WERI-Rb-1 (cell line): ENCODE measurements at regions not wholly inside any gene's neighbourhood (a gene's known extent, or its start where the extent isn't known, plus 50 kb on each side); places are given as distances from the start of the nearest gene placed in this dataset.

ENCODE experiments used
- DNase-seq: peaks from one replicate; pipeline ENCODE4 v3.0.0-alpha.2; 2020
- H3K27ac ChIP-seq: fragments of 250-450 bp; sonication (Bioruptor Pico); 2 replicates; pipeline ENCODE4 v1.5.1; 2020; ENCODE audit warnings: mild to moderate bottlenecking, moderate library complexity
- H3K27me3 ChIP-seq: fragments of 250-450 bp; sonication (Bioruptor Pico); 2 replicates; pipeline ENCODE4 v1.5.1; 2021; ENCODE audit warnings: mild to moderate bottlenecking, low read depth, moderate library complexity; ENCODE audit not compliant: insufficient read depth, severe bottlenecking
- H3K36me3 ChIP-seq: fragments of 250-450 bp; sonication (Bioruptor Pico); 2 replicates; pipeline ENCODE4 v1.5.1; 2020; ENCODE audit warnings: mild to moderate bottlenecking, moderate library complexity
- H3K4me3 ChIP-seq: 2 replicates; pipeline ENCODE4 v1.5.1; 2011; ENCODE audit warnings: low read depth, mild to moderate bottlenecking, control low read depth, low read length
- H3K9me3 ChIP-seq: fragments of 250-450 bp; sonication (Bioruptor Pico); 2 replicates; pipeline ENCODE4 v1.5.1; 2021; ENCODE audit warnings: mild to moderate bottlenecking, moderate library complexity; ENCODE audit not compliant: severe bottlenecking
- CTCF ChIP-seq: IDR thresholded peaks from 2 replicates; pipeline ENCODE4 v1.5.1; 2011; ENCODE audit warnings: low read depth, mild to moderate bottlenecking, control low read depth, inconsistent platforms, low read length

GRCh38 chr13:91058919-91059318, 288.6 kb upstream of the MIR17HG start:
- H3K4me3 ChIP-seq, result no peak overlapping the region
- TF ChIP-seq CTCF, result no peak
- H3K36me3 ChIP-seq, result no peaks in the 10 kb centered on the region
- no peak for DNase-seq
- no peak overlapping the region for H3K27ac ChIP-seq
- no peaks in the 10 kb centered on the region for H3K27me3 ChIP-seq
- peaks cover 5% of the 10 kb centered on the region for H3K9me3 ChIP-seq

GRCh38 chr13:91066745-91067144, 280.7 kb upstream of the MIR17HG start:
- no peak for DNase-seq
- Histone ChIP-seq H3K4me3 (no peak overlapping the region), H3K27ac (no peak overlapping the region), H3K36me3 (no peaks in the 10 kb centered on the region), H3K27me3 (peaks cover 8% of the 10 kb centered on the region), H3K9me3 (peaks cover 3% of the 10 kb centered on the region)
- no peak for TF ChIP-seq CTCF

- H3K27me3 ChIP-seq, result peaks cover 30% of the 10 kb centered on the region
- TF ChIP-seq CTCF, result no peak
- H3K4me3 ChIP-seq, result no peak overlapping the region
- DNase-seq, result no peak
- peaks cover 12% of the 10 kb centered on the region for H3K9me3 ChIP-seq
- no peak overlapping the region for H3K27ac ChIP-seq
- no peaks in the 10 kb centered on the region for H3K36me3 ChIP-seq
These were observed 275.0 kb upstream of the MIR17HG start for GRCh38 chr13:91072486-91072885.

GRCh38 chr13:91074091-91074490, 273.4 kb upstream of the MIR17HG start:
- Histone ChIP-seq H3K27me3 (peaks cover 30% of the 10 kb centered on the region), H3K36me3 (no peaks in the 10 kb centered on the region), H3K9me3 (peaks cover 12% of the 10 kb centered on the region), H3K4me3 (no peak overlapping the region), H3K27ac (no peak overlapping the region)
- no peak for TF ChIP-seq CTCF
- no peak for DNase-seq

GRCh38 chr13:91076830-91077229, 270.7 kb upstream of the MIR17HG start:
- Histone ChIP-seq H3K36me3 (no peaks in the 10 kb centered on the region), H3K27ac (no peak overlapping the region), H3K27me3 (peaks cover 21% of the 10 kb centered on the region), H3K9me3 (peaks cover 9% of the 10 kb centered on the region), H3K4me3 (no peak overlapping the region)
- no peak for DNase-seq
- TF ChIP-seq CTCF, result no peak

- no peak overlapping the region for H3K4me3 ChIP-seq
- no peak for DNase-seq
These were observed 269.3 kb upstream of the MIR17HG start for GRCh38 chr13:91078093-91078679.

More at GRCh38 chr13:91078093-91078679, 269.3 kb upstream of the MIR17HG start:
- no peaks in the 10 kb centered on the region for H3K36me3 ChIP-seq
- no peaks in the 10 kb centered on the region for H3K9me3 ChIP-seq
- no peak overlapping the region for H3K27ac ChIP-seq
- no peak for TF ChIP-seq CTCF
- peaks cover 14% of the 10 kb centered on the region for H3K27me3 ChIP-seq
